CD4-positive, CD25-positive, alpha-beta regulatory T cell (primary cell): ENCODE measurements at regions not wholly inside any gene's neighbourhood (a gene's known extent, or its start where the extent isn't known, plus 50 kb on each side); places are given as distances from the start of the nearest gene placed in this dataset.

Experiments used
- ATAC-seq, 2 donors: fragments of 150-1000 bp; cut with Tn5 transposase; one replicate each; pipeline ENCODE4 v1.10.0; 2021; ENCODE audit warnings: low read depth in 2 of 2, moderate number of reproducible peaks in 2 of 2, moderate library complexity in 1 of 2
- DNase-seq, 3 donors: peaks; one replicate each; pipeline versions ENCODE4 v3.0.0 to v3.0.0-alpha.2; 2012 to 2022; ENCODE audit warnings: mixed read lengths in 1 of 3
- H3K27ac ChIP-seq: one replicate; pipeline ENCODE4 v1.7.0; 2013; ENCODE audit warnings: mild to moderate bottlenecking, low read length; ENCODE audit not compliant: insufficient read depth, poor library complexity, severe bottlenecking
- H3K27me3 ChIP-seq: one replicate; pipeline ENCODE4 v1.7.0; 2013; ENCODE audit warnings: low read length; ENCODE audit not compliant: control insufficient read depth, insufficient read depth
- H3K36me3 ChIP-seq: one replicate; pipeline ENCODE4 v1.7.0; 2013; ENCODE audit warnings: mild to moderate bottlenecking, low read length, moderate library complexity; ENCODE audit not compliant: control insufficient read depth, insufficient read depth
- H3K4me1 ChIP-seq: 2 replicates; pipeline ENCODE4 v1.7.0; 2013; ENCODE audit warnings: mild to moderate bottlenecking, low read length; ENCODE audit not compliant: insufficient read depth, control insufficient read depth, poor library complexity, severe bottlenecking
- H3K4me3 ChIP-seq: one replicate; pipeline ENCODE4 v1.7.0; 2013; ENCODE audit warnings: low read depth, mild to moderate bottlenecking, low read length, moderate library complexity
- H3K9me3 ChIP-seq, 2 experiments: 1 replicate in 1 of 2; 2 replicates in 1 of 2; pipeline ENCODE4 v1.7.0; 2013; ENCODE audit warnings: low read length in 2 of 2, mild to moderate bottlenecking in 1 of 2, moderate library complexity in 1 of 2; ENCODE audit not compliant: control insufficient read depth in 2 of 2
- H3K27ac Mint-ChIP-seq, 3 donors: one replicate each; pipeline ENCODE4 v1.8.0; 2020 to 2022; ENCODE audit warnings: mild to moderate bottlenecking in 3 of 3, mixed read lengths in 3 of 3, moderate library complexity in 2 of 3
- H3K27me3 Mint-ChIP-seq: one replicate; pipeline ENCODE4 v1.8.0; 2022; ENCODE audit warnings: mild to moderate bottlenecking, mixed read lengths
- H3K36me3 Mint-ChIP-seq: one replicate; pipeline ENCODE4 v1.8.0; 2020; ENCODE audit warnings: mixed read lengths
- H3K4me1 Mint-ChIP-seq, 4 donors: one replicate each; pipeline ENCODE4 v1.8.0; 2020 to 2022; ENCODE audit warnings: mixed read lengths in 4 of 4, mild to moderate bottlenecking in 1 of 4
- H3K4me3 Mint-ChIP-seq, 4 donors: one replicate each; pipeline ENCODE4 v1.8.0; 2020 to 2022; ENCODE audit warnings: mild to moderate bottlenecking in 4 of 4, mixed read lengths in 4 of 4, moderate library complexity in 3 of 4
- H3K9me3 Mint-ChIP-seq, 7 donors: one replicate each; pipeline ENCODE4 v1.8.0; 2020 to 2022; ENCODE audit warnings: mixed read lengths in 7 of 7, mild to moderate bottlenecking in 3 of 7, moderate library complexity in 2 of 7

DNA sequence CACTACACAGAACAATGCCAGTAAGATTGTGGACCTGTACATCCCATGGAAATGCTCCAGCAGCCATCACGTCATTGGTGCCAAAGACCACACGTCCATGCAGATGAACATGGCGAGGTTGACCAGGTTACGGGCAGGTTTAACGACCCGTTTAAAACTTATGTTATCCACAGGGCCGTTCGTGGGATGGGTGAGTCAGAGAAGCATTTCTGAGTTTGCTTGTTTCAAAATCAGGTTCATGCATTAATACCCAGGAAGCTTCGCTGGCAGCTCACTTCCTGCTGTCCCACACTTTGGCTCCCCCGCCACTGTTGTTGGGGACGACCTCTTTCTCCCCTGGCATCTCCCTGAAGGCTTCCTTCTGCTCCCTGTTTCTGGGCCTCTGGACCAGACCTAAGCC lies 194.1 kb downstream of the USP12 start:
- ATAC-seq (no peak), DNase-seq (peak in 1 of 3 donors; percentile 7)
- no peaks in the 10 kb centered on the region for H3K27me3 ChIP-seq
- H3K4me3 Mint-ChIP-seq = no peak overlapping the region
- H3K4me3 ChIP-seq = no peak overlapping the region
- H3K4me1 Mint-ChIP-seq = no peaks in the 10 kb centered on the region
- H3K9me3 Mint-ChIP-seq = peaks cover 0 to 3% (median 0%) of the 10 kb centered on the region in 7 donors
- no peaks in the 10 kb centered on the region for H3K4me1 ChIP-seq
- peaks cover under 1% of the 10 kb centered on the region for H3K27me3 Mint-ChIP-seq
- H3K36me3 ChIP-seq = no peaks in the 10 kb centered on the region
- H3K9me3 ChIP-seq = no peaks in the 10 kb centered on the region
- no peak overlapping the region for H3K27ac ChIP-seq
- H3K27ac Mint-ChIP-seq = no peak overlapping the region
- H3K36me3 Mint-ChIP-seq = no peaks in the 10 kb centered on the region

DNA sequence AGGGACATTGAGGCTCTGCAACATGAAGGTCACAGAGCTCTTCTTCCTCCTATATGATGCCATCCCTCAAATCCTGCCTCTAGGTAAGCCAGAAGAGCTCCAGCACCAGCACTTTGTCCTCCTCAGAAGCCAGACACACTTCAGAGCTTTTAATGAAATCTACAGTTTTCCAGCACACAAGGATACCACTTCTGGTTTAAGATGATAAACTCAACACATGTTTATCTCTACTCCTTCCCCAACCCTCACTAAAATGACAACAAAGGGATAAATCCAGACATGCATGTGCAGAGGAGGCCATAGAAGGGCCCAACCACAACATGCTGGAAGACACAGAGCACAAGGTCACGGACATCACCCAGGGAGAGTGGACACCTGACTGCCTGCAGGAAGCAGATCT lies 195.3 kb downstream of the USP12 start:
- H3K9me3 ChIP-seq = no peaks in the 10 kb centered on the region
- H3K36me3 Mint-ChIP-seq = no peaks in the 10 kb centered on the region
- no peak overlapping the region for H3K27ac Mint-ChIP-seq
- H3K27me3 Mint-ChIP-seq = no peaks in the 10 kb centered on the region
- H3K4me3 Mint-ChIP-seq = no peak overlapping the region
- H3K4me3 ChIP-seq = no peak overlapping the region
- no peak overlapping the region for H3K27ac ChIP-seq
- no peak for ATAC-seq
- no peaks in the 10 kb centered on the region for H3K4me1 ChIP-seq
- H3K36me3 ChIP-seq = no peaks in the 10 kb centered on the region
- H3K4me1 Mint-ChIP-seq = peaks cover 0 to 3% (median 0%) of the 10 kb centered on the region in 4 donors
- DNase-seq = no peak
- H3K27me3 ChIP-seq = no peaks in the 10 kb centered on the region
- peaks cover 0 to 3% (median 0%) of the 10 kb centered on the region in 7 donors for H3K9me3 Mint-ChIP-seq

DNA sequence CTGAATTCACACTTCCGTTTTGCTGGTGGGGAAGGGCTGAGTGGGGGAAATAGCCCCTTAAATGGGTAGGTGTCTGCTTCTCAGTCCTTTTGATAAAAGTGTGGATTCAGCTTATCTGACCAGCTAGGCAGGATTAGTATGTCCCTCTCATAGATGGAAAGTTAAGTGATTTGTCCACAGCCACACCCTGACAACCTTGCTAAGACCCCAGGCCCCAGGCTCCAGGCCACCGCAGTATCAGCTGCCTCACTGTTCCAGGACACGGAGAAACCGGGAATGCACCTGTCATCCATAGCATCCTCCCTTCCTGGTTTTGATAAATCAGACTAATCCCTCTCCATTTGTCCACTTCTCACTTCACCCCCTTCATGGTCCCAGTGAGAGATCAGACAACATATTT lies 197.7 kb downstream of the USP12 start:
- Mint-ChIP-seq H3K9me3 (peaks cover 0 to 1% (median 0%) of the 10 kb centered on the region in 7 donors), H3K27ac (no peak overlapping the region), H3K4me3 (no peak overlapping the region), H3K27me3 (no peaks in the 10 kb centered on the region), H3K36me3 (no peaks in the 10 kb centered on the region), H3K4me1 (peaks cover 0 to 3% (median 0%) of the 10 kb centered on the region in 4 donors)
- DNase-seq = no peak
- Histone ChIP-seq H3K36me3 (no peaks in the 10 kb centered on the region), H3K9me3 (no peaks in the 10 kb centered on the region), H3K27me3 (no peaks in the 10 kb centered on the region), H3K27ac (no peak overlapping the region), H3K4me1 (no peaks in the 10 kb centered on the region), H3K4me3 (no peak overlapping the region)
- ATAC-seq = no peak

DNA sequence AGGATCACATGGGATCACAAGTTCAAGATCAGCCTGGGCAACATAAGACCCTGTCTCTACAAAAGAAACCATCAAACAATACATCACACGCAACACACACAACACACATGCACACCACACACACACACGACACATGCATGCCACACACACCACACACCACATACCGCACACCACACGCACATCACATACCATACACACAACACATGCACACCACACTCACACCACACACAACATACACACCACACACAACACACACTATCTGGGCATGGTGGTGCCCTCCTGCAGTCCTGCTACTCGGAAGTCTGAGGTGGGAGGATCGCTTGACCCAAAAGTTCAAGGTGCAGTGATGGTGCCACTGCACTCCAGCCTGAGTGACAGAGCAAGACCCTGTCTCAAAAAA lies 198.3 kb downstream of the USP12 start:
- Histone ChIP-seq H3K36me3 (no peaks in the 10 kb centered on the region), H3K27me3 (no peaks in the 10 kb centered on the region), H3K27ac (no peak overlapping the region), H3K9me3 (no peaks in the 10 kb centered on the region), H3K4me1 (no peaks in the 10 kb centered on the region), H3K4me3 (no peak overlapping the region)
- DNase-seq (no peak), ATAC-seq (no peak)
- Mint-ChIP-seq H3K27me3 (no peaks in the 10 kb centered on the region), H3K36me3 (no peaks in the 10 kb centered on the region), H3K4me1 (peaks cover 0 to 3% (median 0%) of the 10 kb centered on the region in 4 donors), H3K9me3 (peaks cover 0 to 1% (median 0%) of the 10 kb centered on the region in 7 donors), H3K4me3 (no peak overlapping the region), H3K27ac (peak overlapping the region in 1 of 3 donors; percentile 35)

DNA sequence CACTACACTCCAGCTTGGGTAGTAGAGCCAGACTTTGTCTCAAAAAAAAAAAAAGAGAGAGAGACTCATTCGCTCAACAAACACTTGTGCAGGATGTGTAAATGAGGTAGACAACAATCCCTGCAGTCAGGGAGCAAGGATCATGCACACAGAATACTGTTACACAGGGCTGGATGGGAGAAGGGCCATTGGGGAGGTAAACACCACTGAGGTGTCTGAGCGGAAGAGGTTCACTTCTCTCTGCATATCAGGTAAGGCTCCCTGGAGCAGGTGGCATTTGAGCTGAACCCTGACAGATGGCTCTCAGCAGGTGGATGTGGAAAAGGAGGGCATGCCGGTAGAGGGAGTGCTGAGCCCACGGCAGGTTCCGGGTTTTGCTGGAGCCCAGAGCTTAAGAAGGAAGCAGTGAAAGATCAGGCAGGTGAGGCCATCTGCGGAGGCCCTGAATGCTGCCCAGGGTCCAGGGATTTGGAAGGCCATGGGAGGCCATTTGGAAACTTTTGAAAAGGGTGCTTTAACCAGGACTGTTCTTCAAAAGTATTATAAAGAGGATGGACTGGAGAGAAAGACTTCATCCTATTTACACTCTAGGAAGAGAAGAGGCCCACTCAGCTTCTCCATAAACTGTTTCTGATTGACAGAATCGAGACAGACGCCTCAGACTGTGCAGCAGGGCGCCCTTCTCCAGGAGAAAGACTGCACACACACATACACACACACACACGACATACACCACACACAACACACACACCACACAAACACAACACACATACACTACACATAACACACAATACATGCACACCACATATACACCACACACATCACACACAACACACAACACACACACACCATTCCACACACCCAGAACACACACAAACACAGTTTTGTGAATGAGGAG lies 199.4 kb downstream of the USP12 start:
- Histone ChIP-seq H3K27ac (no peak overlapping the region), H3K9me3 (no peaks in the 10 kb centered on the region), H3K4me3 (no peak overlapping the region), H3K27me3 (no peaks in the 10 kb centered on the region), H3K36me3 (no peaks in the 10 kb centered on the region), H3K4me1 (no peaks in the 10 kb centered on the region)
- H3K27me3 Mint-ChIP-seq = no peaks in the 10 kb centered on the region
- H3K4me1 Mint-ChIP-seq = peaks cover 0 to 3% (median 0%) of the 10 kb centered on the region in 4 donors
- ATAC-seq (peak; percentile 18 to 29), DNase-seq (peak in 1 of 3 donors; percentile 58)
- peaks cover 0 to 1% (median 0%) of the 10 kb centered on the region in 7 donors for H3K9me3 Mint-ChIP-seq
- H3K4me3 Mint-ChIP-seq = no peak overlapping the region
- no peaks in the 10 kb centered on the region for H3K36me3 Mint-ChIP-seq
- peak overlapping the region; percentile 11 to 89 (median 86) for H3K27ac Mint-ChIP-seq

DNA sequence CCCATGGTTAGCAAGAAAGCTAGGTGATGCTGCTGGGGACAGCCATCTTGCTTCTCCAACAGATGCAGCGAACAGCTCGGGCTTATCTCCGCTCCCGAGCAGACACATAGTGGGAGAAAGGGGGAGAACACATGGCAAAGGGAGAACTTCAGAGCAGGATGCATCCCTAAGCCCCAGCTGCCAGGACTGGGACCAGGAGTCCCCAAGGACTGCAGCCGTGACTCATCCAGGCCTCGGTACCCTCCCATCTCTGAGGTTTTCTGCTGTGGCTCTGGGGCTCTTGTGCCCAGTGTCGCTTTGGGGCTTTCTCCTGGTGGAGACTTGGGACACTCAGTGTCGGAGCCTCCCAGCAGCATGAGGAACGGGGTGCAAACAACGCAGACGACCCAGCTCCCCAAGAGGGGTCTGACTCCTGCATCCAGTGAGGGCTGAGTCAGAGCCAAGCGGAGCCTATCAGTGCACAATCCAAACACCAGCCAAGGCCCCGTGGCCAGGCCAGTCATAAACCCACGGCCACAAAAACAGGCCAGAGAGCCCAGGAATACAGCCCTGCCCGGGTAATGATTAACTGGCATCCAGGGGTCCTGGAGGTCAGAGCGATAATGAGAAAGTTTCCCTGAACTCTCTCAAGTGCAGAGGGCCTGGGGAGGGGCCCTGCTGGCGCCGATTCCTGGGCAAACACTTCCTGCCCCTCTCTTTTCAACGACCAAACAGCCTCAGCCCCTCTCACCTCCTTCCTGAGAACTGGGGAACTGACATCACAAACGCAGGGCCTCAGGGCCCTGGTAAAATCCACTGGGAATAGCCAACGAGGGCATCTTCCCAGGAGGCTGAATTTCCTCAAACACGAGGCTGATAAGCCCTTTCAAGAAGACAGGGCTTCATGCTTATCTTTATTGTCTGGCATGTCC lies 202.9 kb downstream of the USP12 start:
- Histone ChIP-seq H3K9me3 (no peaks in the 10 kb centered on the region), H3K4me1 (no peaks in the 10 kb centered on the region), H3K4me3 (no peak overlapping the region), H3K27me3 (no peaks in the 10 kb centered on the region), H3K27ac (no peak overlapping the region), H3K36me3 (no peaks in the 10 kb centered on the region)
- H3K27me3 Mint-ChIP-seq = no peaks in the 10 kb centered on the region
- ATAC-seq (no peak), DNase-seq (no peak)
- no peak overlapping the region for H3K4me3 Mint-ChIP-seq
- peaks cover 0 to 3% (median 0%) of the 10 kb centered on the region in 4 donors for H3K4me1 Mint-ChIP-seq
- H3K9me3 Mint-ChIP-seq = peaks cover 0 to 1% (median 0%) of the 10 kb centered on the region in 7 donors
- H3K27ac Mint-ChIP-seq = no peak overlapping the region
- no peaks in the 10 kb centered on the region for H3K36me3 Mint-ChIP-seq

DNA sequence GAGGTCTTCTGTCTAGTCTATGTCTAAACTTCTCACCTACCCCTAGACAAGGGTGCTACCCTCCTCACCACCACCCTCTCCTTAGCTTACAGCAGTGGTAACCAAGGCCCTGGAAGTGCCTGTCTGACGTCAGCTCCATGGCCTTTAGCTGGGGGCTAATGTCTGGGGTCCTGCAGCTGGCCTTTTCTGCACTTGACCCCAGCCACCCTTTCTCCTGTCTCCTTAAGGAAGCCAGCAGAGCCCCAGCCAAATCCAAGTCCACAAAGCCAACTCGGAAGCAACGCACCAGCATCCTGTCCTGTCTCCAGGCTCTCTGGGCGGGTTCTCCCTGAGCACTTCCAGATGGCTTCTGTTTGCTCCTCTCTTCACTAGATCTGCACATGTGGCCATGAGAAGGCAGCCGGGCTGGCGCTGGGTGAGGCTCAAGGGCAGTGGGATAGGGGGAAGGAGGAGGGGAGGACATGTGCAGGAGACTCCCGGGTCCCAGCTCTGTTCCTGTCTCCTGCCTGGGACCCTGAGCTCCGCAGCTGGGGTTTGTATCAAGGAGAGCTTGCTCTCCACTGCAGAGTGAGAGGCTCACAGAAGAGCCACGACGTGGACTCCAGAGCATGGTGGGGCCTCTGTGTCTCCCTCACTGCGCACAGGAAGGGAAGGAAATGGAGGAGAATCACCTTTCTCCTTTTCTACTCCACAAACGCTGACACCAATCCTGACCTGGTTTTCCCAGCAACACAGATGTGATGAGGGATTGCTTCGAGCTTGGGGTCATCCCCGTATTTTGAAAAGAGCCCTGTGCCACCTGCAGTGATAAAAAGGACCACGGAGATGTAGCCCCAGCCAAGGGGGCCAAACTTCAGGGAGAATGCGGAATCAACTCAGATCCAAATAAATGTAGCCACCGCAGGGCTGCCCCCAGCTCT lies 204.2 kb downstream of the USP12 start:
- H3K4me3 Mint-ChIP-seq = no peak overlapping the region
- Histone ChIP-seq H3K27ac (no peak overlapping the region), H3K4me3 (no peak overlapping the region), H3K4me1 (no peaks in the 10 kb centered on the region), H3K9me3 (no peaks in the 10 kb centered on the region), H3K36me3 (no peaks in the 10 kb centered on the region), H3K27me3 (no peaks in the 10 kb centered on the region)
- H3K27ac Mint-ChIP-seq = no peak overlapping the region
- H3K9me3 Mint-ChIP-seq = no peaks in the 10 kb centered on the region
- H3K36me3 Mint-ChIP-seq = no peaks in the 10 kb centered on the region
- ATAC-seq (no peak), DNase-seq (no peak)
- H3K4me1 Mint-ChIP-seq = peaks cover 0 to 3% (median 0%) of the 10 kb centered on the region in 4 donors
- H3K27me3 Mint-ChIP-seq = peaks cover 4% of the 10 kb centered on the region
